T-helper 17 cell (primary cell): ENCODE measurements at regions not wholly inside any gene's neighbourhood (a gene's known extent, or its start where the extent isn't known, plus 50 kb on each side); places are given as distances from the start of the nearest gene placed in this dataset.
"Not testable (repeated sequence)": the region's sequence is repeated elsewhere in the genome, so short reads cannot be mapped to it uniquely, and the experiment has no call there.

Experiments used
- ATAC-seq: fragments of 150-1000 bp; cut with Tn5 transposase; 2 replicates; pipeline ENCODE4 v1.10.0; 2021; ENCODE audit warnings: mild to moderate bottlenecking, moderate library complexity
- DNase-seq, 3 donors: peaks; one replicate each; pipeline versions ENCODE4 v3.0.0 to v3.0.0-alpha.2; 2020 to 2021
- H3K9me3 ChIP-seq: one replicate; pipeline ENCODE4 v1.7.0; 2013; ENCODE audit warnings: low read length, mild to moderate bottlenecking; ENCODE audit not compliant: control insufficient read depth, poor library complexity, severe bottlenecking
- H3K27ac Mint-ChIP-seq: one replicate; pipeline ENCODE4 v1.8.0; 2022; ENCODE audit warnings: mild to moderate bottlenecking, moderate library complexity, mixed read lengths
- H3K27me3 Mint-ChIP-seq: one replicate; pipeline ENCODE4 v1.8.0; 2022; ENCODE audit warnings: mixed read lengths
- H3K36me3 Mint-ChIP-seq: one replicate; pipeline ENCODE4 v1.8.0; 2022; ENCODE audit warnings: low read depth, mixed read lengths
- H3K4me1 Mint-ChIP-seq: one replicate; pipeline ENCODE4 v1.8.0; 2022; ENCODE audit warnings: mild to moderate bottlenecking, mixed read lengths
- H3K4me3 Mint-ChIP-seq: one replicate; pipeline ENCODE4 v1.8.0; 2022; ENCODE audit warnings: mild to moderate bottlenecking, moderate library complexity, mixed read lengths

GRCh38 chr13:79173691-79174090 lies 232.4 kb downstream of the RBM26 start:
- not testable (repeated sequence) for ATAC-seq, H3K9me3 ChIP-seq, H3K4me3 Mint-ChIP-seq

GRCh38 chr13:79172924-79173323 lies 233.1 kb downstream of the RBM26 start:
- H3K36me3 Mint-ChIP-seq, H3K9me3 ChIP-seq, H3K4me1 Mint-ChIP-seq, H3K27me3 Mint-ChIP-seq, H3K27ac Mint-ChIP-seq, DNase-seq, ATAC-seq, H3K4me3 Mint-ChIP-seq: not testable (repeated sequence)

More at GRCh38 chr13:79173691-79174090, 232.4 kb downstream of the RBM26 start:
- not testable (repeated sequence) for H3K4me1 Mint-ChIP-seq, DNase-seq, H3K36me3 Mint-ChIP-seq, H3K27me3 Mint-ChIP-seq, H3K27ac Mint-ChIP-seq

GRCh38 chr13:79171141-79172061 lies 234.7 kb downstream of the RBM26 start:
- Mint-ChIP-seq H3K27me3 (no peaks in the 10 kb centered on the region), H3K27ac (no peak overlapping the region), H3K4me1 (no peaks in the 10 kb centered on the region), H3K36me3 (no peaks in the 10 kb centered on the region), H3K4me3 (no peak overlapping the region)
- DNase-seq (no peak), ATAC-seq (no peak)
- peaks cover 2% of the 10 kb centered on the region for H3K9me3 ChIP-seq

GRCh38 chr13:79160818-79161217 lies 245.2 kb downstream of the RBM26 start:
- H3K9me3 ChIP-seq, result no peaks in the 10 kb centered on the region
- ATAC-seq (no peak), DNase-seq (no peak)
- H3K27me3 Mint-ChIP-seq, result peaks cover 23% of the 10 kb centered on the region
- H3K4me1 Mint-ChIP-seq, result no peaks in the 10 kb centered on the region
- no peak overlapping the region for H3K4me3 Mint-ChIP-seq
- no peaks in the 10 kb centered on the region for H3K36me3 Mint-ChIP-seq
- H3K27ac Mint-ChIP-seq, result no peak overlapping the region

- Mint-ChIP-seq H3K27me3 (peaks cover 35% of the 10 kb centered on the region), H3K4me3 (no peak overlapping the region), H3K27ac (no peak overlapping the region), H3K36me3 (peaks cover 2% of the 10 kb centered on the region), H3K4me1 (no peaks in the 10 kb centered on the region)
- ATAC-seq, result no peak
- H3K9me3 ChIP-seq, result no peaks in the 10 kb centered on the region
- DNase-seq, result no peak
Observed at GRCh38 chr13:79155883-79156282, 250.2 kb downstream of the RBM26 start.

- Mint-ChIP-seq H3K4me3 (no peak overlapping the region), H3K36me3 (peaks cover 2% of the 10 kb centered on the region), H3K27me3 (peaks cover 29% of the 10 kb centered on the region), H3K27ac (no peak overlapping the region), H3K4me1 (no peaks in the 10 kb centered on the region)
- H3K9me3 ChIP-seq, result no peaks in the 10 kb centered on the region
- ATAC-seq (no peak), DNase-seq (no peak)
Observed at GRCh38 chr13:79149210-79149609, 256.8 kb downstream of the RBM26 start.

GRCh38 chr13:79141082-79141481 lies 265.0 kb downstream of the RBM26 start:
- Mint-ChIP-seq H3K27me3 (peaks cover 3% of the 10 kb centered on the region), H3K36me3 (no peaks in the 10 kb centered on the region), H3K4me3 (no peak overlapping the region), H3K4me1 (no peaks in the 10 kb centered on the region), H3K27ac (no peak overlapping the region)
- ATAC-seq, result no peak
- no peak for DNase-seq
- no peaks in the 10 kb centered on the region for H3K9me3 ChIP-seq

GRCh38 chr13:79128158-79128557 lies 277.9 kb downstream of the RBM26 start:
- H3K27ac Mint-ChIP-seq, result no peak overlapping the region
- peaks cover 34% of the 10 kb centered on the region for H3K27me3 Mint-ChIP-seq
- DNase-seq (no peak), ATAC-seq (no peak)
- H3K36me3 Mint-ChIP-seq, result peaks cover 3% of the 10 kb centered on the region
- no peaks in the 10 kb centered on the region for H3K9me3 ChIP-seq
- peaks cover 3% of the 10 kb centered on the region for H3K4me1 Mint-ChIP-seq
- H3K4me3 Mint-ChIP-seq, result no peak overlapping the region

GRCh38 chr13:79126706-79127105 lies 279.3 kb downstream of the RBM26 start:
- DNase-seq, result no peak
- peaks cover 3% of the 10 kb centered on the region for H3K36me3 Mint-ChIP-seq
- H3K27me3 Mint-ChIP-seq, result peaks cover 31% of the 10 kb centered on the region
- H3K27ac Mint-ChIP-seq, result no peak overlapping the region
- peaks cover 3% of the 10 kb centered on the region for H3K4me1 Mint-ChIP-seq
- H3K9me3 ChIP-seq, result no peaks in the 10 kb centered on the region
- no peak for ATAC-seq
- H3K4me3 Mint-ChIP-seq, result no peak overlapping the region

GRCh38 chr13:79124183-79124582 lies 281.9 kb downstream of the RBM26 start:
- ATAC-seq (no peak), DNase-seq (no peak)
- H3K36me3 Mint-ChIP-seq, result peaks cover 3% of the 10 kb centered on the region
- no peak overlapping the region for H3K4me3 Mint-ChIP-seq
- H3K27ac Mint-ChIP-seq, result no peak overlapping the region
- peaks cover 16% of the 10 kb centered on the region for H3K27me3 Mint-ChIP-seq
- no peaks in the 10 kb centered on the region for H3K9me3 ChIP-seq
- H3K4me1 Mint-ChIP-seq, result peaks cover 3% of the 10 kb centered on the region

GRCh38 chr13:79121286-79121685 lies 284.8 kb downstream of the RBM26 start:
- Mint-ChIP-seq H3K27ac (no peak overlapping the region), H3K4me3 (no peak overlapping the region), H3K36me3 (peaks cover 3% of the 10 kb centered on the region), H3K27me3 (peaks cover 11% of the 10 kb centered on the region), H3K4me1 (peaks cover 3% of the 10 kb centered on the region)
- H3K9me3 ChIP-seq, result no peaks in the 10 kb centered on the region
- no peak for DNase-seq
- no peak for ATAC-seq

- Mint-ChIP-seq H3K27ac (no peak overlapping the region), H3K36me3 (peaks cover 3% of the 10 kb centered on the region), H3K27me3 (peaks cover 6% of the 10 kb centered on the region), H3K4me1 (peaks cover 3% of the 10 kb centered on the region), H3K4me3 (no peak overlapping the region)
- ATAC-seq (no peak), DNase-seq (peak in 1 of 3 donors; percentile 4)
- H3K9me3 ChIP-seq, result no peaks in the 10 kb centered on the region
Observed at GRCh38 chr13:79119578-79120107, 286.4 kb downstream of the RBM26 start.

- no peak for ATAC-seq
- no peak overlapping the region for H3K27ac Mint-ChIP-seq
- H3K27me3 Mint-ChIP-seq, result no peaks in the 10 kb centered on the region
- no peaks in the 10 kb centered on the region for H3K9me3 ChIP-seq
- H3K36me3 Mint-ChIP-seq, result no peaks in the 10 kb centered on the region
- no peaks in the 10 kb centered on the region for H3K4me1 Mint-ChIP-seq
- no peak overlapping the region for H3K4me3 Mint-ChIP-seq
- no peak for DNase-seq
Observed at GRCh38 chr13:79112016-79112415, 294.0 kb downstream of the RBM26 start.
